GM19455 (cell line): ENCODE measurements at regions not wholly inside any gene's neighbourhood (a gene's known extent, or its start where the extent isn't known, plus 50 kb on each side); places are given as distances from the start of the nearest gene placed in this dataset.
"Not testable (repeated sequence)": the region's sequence is repeated elsewhere in the genome, so short reads cannot be mapped to it uniquely, and the experiment has no call there.

Source experiments
- ATAC-seq: cut with Tn5 transposase; IDR thresholded peaks from one replicate; pipeline ENCODE4 v1.9.1; 2021; ENCODE audit not compliant: unreplicated experiment

- ATAC-seq = no peak
Measured at GRCh38 chr2:150271952-150272802, 215.3 kb downstream of the RND3 start.

DNA sequence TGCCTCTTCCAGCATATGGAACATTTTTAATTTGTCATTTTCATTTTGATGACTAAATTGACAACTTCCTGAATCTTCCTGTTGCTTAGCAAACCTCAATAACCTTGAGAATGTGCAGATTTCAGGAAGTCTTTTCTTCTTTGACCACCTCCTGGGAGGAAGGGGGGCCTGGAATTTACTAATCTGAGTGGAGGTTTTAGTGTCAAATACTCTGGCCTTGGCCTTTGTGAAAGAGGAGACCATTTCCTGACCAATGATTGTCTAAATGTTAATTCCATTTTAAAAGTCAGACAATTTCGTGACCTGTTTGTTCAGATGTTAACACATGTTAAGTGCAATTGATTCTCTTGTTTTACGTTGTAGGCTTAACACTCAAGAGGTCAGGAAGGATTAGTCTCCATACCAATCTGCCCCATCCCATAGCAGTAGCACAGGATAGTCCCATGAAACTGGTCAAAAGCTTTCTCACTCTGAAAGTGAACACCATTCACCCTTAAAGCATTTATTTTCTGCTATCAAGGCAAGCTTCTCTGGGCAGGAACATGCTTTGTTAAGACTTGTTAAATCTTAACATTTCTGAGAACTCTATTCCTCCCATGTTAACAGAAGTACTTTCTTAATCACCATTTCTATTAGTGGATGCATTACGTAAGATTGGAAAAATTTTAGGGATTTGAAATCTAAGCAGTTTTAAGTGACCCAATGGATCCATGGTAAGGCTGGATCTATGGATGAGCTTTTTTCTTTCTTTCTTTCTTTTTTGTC lies 219.6 kb downstream of the RND3 start:
- ATAC-seq = no peak

GRCh38 chr2:150266931-150267330 lies 220.5 kb downstream of the RND3 start:
- ATAC-seq = no peak

GRCh38 chr2:150264442-150264841 lies 223.0 kb downstream of the RND3 start:
- no peak for ATAC-seq

- no peak for ATAC-seq
Measured at GRCh38 chr2:150261691-150262090, 225.8 kb downstream of the RND3 start.

- ATAC-seq = no peak
Measured at GRCh38 chr2:150260636-150261035, 226.8 kb downstream of the RND3 start.

DNA sequence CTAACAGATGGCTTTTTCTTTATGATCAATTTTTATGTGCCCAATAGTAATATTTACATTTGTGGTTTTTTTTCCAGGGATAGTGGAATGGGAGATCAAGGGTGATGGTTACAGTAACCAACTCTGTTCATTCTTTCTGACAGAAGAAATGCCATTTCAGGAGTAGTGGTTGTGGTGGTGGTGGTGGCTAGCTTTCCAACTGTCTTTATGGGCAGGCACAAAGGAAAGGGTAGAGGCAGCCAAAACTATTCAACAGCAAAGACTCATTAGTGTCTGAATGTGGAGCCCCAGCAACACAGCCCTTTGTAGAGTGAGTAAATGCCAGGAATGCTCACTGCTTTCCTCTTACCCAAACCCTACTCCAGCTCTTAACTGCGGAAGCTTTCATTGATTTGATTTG lies 227.7 kb downstream of the RND3 start:
- ATAC-seq = no peak

DNA sequence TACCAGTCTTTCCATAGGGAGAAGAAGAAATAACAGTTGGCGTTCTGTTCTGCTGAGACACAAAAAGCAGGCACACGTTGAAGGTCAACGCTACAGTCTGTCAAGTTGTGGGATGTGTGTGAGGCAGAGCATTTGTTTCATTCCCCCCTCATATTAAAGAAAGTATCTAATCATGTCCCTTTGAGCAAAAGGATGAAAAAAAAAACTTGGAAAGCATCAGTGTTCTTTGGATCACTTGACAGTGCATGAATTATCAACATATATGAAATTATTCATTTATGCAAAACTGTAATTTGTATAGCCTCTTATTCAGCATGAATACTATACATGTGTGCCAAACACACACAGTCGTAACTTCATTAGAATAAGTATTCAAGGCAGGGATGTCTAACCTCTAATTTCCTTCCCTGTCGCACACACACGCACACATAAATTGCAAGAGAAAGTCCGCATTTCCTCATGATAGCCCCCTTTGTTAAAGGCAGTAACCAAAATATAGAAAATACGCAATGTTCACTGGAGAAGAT lies 228.6 kb downstream of the RND3 start:
- ATAC-seq = no peak

GRCh38 chr2:150256736-150257135 lies 230.7 kb downstream of the RND3 start:
- ATAC-seq = no peak

DNA sequence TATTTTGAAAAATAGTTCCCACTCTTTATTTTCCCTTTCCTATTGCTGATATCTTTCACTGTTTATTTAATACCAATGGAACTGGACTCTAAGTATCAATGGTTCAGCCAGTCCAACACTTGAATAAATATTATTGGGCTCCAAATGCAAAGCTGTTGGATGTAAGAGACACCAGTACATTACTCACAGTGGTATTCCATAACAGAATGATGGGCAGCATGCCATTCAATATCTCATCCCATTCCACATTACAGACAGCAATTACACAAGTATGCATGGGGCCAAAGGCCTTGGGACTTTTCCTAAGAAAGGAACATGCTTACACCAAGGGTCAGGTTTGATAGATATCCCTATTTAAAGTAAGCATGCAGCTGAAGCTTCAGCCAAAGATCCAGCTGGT lies 231.9 kb downstream of the RND3 start:
- ATAC-seq = no peak

DNA sequence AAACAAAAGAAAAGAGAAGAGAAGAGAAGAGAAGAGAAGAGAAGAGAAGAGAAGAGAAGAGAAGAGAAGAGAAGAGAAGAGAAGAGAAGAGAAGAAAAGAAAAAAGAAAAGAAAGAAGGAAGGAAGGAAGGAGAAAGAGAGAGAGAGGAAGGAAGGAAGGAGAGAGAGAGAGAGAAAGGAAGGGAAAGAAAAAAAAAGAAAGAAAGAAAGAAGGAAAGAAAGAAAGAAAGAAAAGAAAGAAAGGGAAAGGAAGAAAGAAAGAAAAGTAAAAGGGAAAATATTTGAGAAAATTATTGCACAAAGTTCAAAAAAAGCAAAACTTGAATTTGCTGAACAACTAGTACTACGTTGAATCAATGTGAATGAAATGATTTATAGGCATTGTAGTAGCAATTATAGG lies 237.7 kb downstream of the RND3 start:
- ATAC-seq = not testable (repeated sequence)

DNA sequence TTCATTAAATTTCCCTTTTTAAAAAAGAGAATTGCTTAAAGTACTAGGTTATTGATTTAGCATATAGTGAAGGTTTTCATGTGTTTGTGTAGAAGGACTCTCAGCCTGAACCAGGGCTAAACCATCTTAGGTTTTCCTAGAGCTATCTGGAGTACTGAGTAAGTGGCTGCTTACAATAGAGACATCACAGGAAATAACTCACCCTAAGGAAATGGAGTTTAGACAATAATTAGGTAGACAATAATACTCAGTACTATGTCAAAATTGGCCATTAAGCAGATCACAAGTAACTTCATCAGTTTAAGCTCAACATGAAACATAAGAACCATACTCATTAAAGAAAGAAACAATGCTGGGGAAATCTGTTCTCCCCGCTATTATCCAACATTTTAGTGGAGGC lies 240.0 kb downstream of the RND3 start:
- ATAC-seq = no peak

DNA sequence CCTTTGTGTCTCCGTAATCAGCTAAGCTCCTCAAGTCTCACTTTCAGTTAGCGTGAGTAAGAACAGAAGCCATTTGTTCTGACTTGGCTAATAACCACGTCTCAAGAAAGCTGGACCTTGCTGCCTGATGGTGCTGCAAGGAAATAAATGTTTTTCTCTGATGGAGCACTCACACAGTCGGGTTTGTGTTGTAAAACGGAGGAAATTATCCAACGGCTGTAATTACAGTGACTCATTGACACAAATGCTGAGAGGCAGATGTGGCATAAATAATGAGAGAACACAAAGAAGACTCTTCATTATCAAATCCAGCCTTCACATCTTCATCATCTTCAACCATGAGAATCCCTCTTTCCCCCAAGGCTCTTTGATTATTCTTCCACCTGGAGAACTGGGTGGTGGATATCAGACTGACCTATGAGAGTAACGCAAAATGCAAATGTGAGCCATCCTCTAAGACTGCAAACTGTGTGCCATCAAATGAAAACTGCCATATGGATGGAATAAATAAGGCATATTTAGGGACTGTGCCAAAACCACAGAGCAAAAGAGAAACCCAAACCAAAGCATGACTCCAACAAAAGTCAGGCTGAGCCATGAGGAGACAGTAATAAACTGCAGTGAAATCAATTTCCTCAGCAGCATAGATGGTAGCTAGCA lies 252.6 kb downstream of the RND3 start:
- no peak for ATAC-seq

- no peak for ATAC-seq
Measured at GRCh38 chr2:150232871-150233270, 254.6 kb downstream of the RND3 start.

DNA sequence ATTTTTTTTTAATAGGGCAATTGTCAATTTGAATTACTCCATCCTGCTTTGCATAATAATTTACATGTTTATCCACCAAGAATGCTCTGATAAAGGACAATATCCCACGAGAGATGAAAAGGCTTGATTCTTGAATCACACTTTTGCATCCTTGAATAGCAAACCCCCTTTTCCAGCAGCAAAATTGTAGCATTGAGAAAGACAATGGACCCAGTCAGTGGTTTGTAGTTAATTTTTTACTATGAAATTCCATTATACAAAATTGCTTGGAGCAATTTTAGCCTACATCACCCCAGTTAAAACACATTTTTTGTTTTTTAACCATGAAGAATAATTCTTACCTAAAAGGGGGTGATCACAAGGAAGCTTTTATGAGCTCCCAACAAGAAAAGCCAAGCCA lies 255.1 kb downstream of the RND3 start:
- ATAC-seq = no peak

DNA sequence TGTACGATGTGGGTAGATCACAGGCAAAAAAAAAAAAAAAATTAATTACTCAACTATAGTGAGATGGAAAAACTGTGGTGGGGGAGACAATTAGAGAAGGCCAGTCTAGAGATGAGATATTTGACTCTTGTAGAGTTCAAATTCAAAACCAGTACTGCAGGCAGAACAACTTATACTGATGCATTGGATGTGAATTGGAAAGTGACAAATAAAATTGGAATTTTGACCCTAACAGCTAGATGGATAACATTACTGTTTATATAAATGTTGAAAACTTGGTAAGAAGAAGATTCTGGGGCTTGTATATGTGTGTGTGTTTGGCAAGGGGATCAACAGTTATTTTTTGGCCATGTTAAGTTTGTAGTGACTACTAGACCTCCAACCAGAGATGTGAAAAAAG lies 256.9 kb downstream of the RND3 start:
- no peak for ATAC-seq

DNA sequence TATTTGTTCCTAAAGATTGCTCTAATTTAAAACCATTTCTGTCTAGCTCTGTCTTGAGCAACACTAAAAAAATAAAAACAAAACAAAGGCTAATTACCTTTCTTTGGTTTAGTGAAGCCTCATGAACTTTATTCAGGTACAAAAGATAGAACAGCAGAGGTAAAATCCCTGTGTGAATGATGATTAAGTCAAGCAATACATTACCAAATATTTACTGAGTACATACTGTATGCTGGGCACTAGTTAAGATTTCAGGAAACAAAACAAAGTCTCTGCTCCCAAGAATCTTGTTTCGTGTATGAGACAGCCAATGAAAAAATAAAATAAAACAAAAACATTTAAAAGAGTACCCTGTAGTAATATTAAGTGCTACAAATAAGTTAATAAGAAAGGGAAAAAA lies 257.5 kb downstream of the RND3 start:
- no peak for ATAC-seq

GRCh38 chr2:150228936-150229335 lies 258.5 kb downstream of the RND3 start:
- no peak for ATAC-seq

- no peak for ATAC-seq
Measured at GRCh38 chr2:150225030-150225429, 262.4 kb downstream of the RND3 start.

- no peak for ATAC-seq
Measured at GRCh38 chr2:150224321-150224720, 263.1 kb downstream of the RND3 start.

DNA sequence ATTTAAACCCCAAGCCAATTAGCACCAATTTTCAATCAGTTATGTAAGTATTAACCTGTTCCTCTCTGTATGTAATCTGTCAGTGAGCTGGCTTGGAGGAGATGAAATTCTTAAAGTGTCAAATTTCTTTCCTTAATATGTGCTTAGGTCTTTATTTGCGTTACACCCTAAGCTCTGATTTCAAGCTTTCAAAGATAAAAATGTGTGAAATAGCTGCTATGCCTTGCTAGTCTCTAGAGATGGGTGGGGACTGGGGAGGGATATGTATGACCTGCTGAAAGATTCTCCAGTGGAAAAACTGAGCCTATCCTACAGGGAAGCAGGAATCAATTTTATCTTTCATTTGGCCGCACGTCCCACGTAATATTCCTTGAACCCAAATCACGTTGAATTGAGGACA lies 264.5 kb downstream of the RND3 start:
- no peak for ATAC-seq

DNA sequence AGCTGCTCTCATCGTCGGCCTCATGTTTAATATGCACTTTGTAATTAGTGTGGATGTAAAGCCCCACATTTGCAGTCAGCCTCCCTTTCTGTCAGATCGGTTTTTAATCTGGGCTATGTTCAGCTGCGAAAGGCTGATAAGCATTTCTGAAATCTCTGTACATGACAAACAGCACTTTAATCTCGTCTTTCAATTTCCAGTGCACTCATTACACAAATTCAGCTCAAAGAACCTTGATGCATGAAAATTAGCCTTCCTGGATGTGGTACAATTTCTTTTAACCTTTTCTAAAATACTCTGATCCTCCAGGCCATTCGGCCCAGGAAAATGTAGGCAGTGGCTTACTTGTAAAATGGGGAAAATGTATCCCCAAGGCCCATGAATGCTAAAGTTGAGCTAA lies 265.1 kb downstream of the RND3 start:
- no peak for ATAC-seq
